ENCODE measurements at regions not wholly inside any gene's neighbourhood (a gene's known extent, or its start where the extent isn't known, plus 50 kb on each side); places are given as distances from the start of the nearest gene placed in this dataset.

DNA sequence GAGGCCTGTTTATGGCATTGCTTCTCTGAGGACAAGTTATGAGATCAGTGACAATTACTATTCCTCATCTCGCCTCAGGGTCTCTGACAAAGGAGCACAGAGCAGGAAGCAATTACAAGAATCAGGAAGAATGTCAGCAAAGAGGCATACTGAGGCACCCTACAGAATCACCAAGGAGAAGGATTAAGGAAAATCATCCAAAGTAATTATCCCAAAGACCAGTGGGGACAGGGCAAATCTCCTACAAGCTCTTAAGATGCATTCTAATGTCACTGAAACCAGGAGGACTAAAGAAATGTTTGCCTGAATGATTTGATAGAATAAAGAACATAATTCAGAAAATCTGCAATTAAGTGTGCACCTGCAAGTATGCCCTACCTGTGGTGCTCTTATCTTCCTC is 206.2 kb downstream of the RCHY1 start:
- no peaks in the 10 kb centered on the region for H3K4me1 ChIP-seq
- no peak for TF ChIP-seq CTCF (IDR thresholded peaks at IDR 0.05)
- peaks cover 8% of the 10 kb centered on the region for H3K9me3 ChIP-seq
- intact Hi-C loops (cut with DNase I) = no loop called here
- H3K36me3 ChIP-seq = no peaks in the 10 kb centered on the region
- DNase-seq = no peak
- no peak overlapping the region for H3K27ac ChIP-seq
- ATAC-seq = no peak
- H3K27me3 ChIP-seq = no peaks in the 10 kb centered on the region
- no peak overlapping the region for H3K4me3 ChIP-seq

GRCh38 chr4:75306506-75306905 is 207.7 kb downstream of the RCHY1 start:
- H3K36me3 ChIP-seq = no peaks in the 10 kb centered on the region
- H3K27me3 ChIP-seq = no peaks in the 10 kb centered on the region
- H3K4me3 ChIP-seq = no peak overlapping the region
- no peaks in the 10 kb centered on the region for H3K4me1 ChIP-seq
- no peak overlapping the region for H3K27ac ChIP-seq
- H3K9me3 ChIP-seq = peaks cover 8% of the 10 kb centered on the region
- no peak for TF ChIP-seq CTCF (IDR thresholded peaks at IDR 0.05)
- DNase-seq (no peak), ATAC-seq (no peak)
- intact Hi-C loops (cut with DNase I) = no loop called here

GRCh38 chr4:75302648-75303047 is 211.6 kb downstream of the RCHY1 start:
- no peak for DNase-seq
- H3K27ac ChIP-seq = no peak overlapping the region
- H3K36me3 ChIP-seq = no peaks in the 10 kb centered on the region
- H3K9me3 ChIP-seq = no peaks in the 10 kb centered on the region
- intact Hi-C loops (cut with DNase I) = no loop called here
- no peak for ATAC-seq
- H3K4me3 ChIP-seq = no peak overlapping the region
- TF ChIP-seq CTCF (IDR thresholded peaks at IDR 0.05) = no peak
- H3K4me1 ChIP-seq = no peaks in the 10 kb centered on the region
- H3K27me3 ChIP-seq = no peaks in the 10 kb centered on the region

GRCh38 chr4:75289914-75290582 is 224.2 kb downstream of the RCHY1 start:
- DNase-seq = no peak
- Histone ChIP-seq H3K27ac (no peak overlapping the region), H3K27me3 (no peaks in the 10 kb centered on the region), H3K9me3 (no peaks in the 10 kb centered on the region), H3K4me1 (no peaks in the 10 kb centered on the region), H3K36me3 (no peaks in the 10 kb centered on the region), H3K4me3 (no peak overlapping the region)
- TF ChIP-seq CTCF (IDR thresholded peaks at IDR 0.05) = peak; percentile 36
- intact Hi-C loops (cut with DNase I) = no loop called here
- ATAC-seq = peak; percentile 71

- no peak overlapping the region for H3K27ac ChIP-seq
- no peaks in the 10 kb centered on the region for H3K9me3 ChIP-seq
- no peaks in the 10 kb centered on the region for H3K4me1 ChIP-seq
- no peaks in the 10 kb centered on the region for H3K27me3 ChIP-seq
- no peak overlapping the region for H3K4me3 ChIP-seq
- H3K36me3 ChIP-seq = no peaks in the 10 kb centered on the region
- intact Hi-C loops (cut with DNase I) = no loop called here
- DNase-seq (no peak), ATAC-seq (no peak)
- no peak for TF ChIP-seq CTCF (IDR thresholded peaks at IDR 0.05)
Measured at GRCh38 chr4:75287738-75288517, 226.3 kb downstream of the RCHY1 start.

Data from upper lobe of right lung (tissue), 1 donor.